ENCODE measurements at regions not wholly inside any gene's neighbourhood (a gene's known extent, or its start where the extent isn't known, plus 50 kb on each side); places are given as distances from the start of the nearest gene placed in this dataset.

GRCh38 chr2:219914577-219914976 is 287.1 kb downstream of the SLC4A3 start:
- TF ChIP-seq CTCF (IDR thresholded peaks at IDR 0.05) (no peak), POLR2A (IDR thresholded peaks at IDR 0.05) (no peak), POLR2AphosphoS5 (IDR thresholded peaks at IDR 0.05) (no peak)

Data from breast epithelium (tissue), 3 donors.